Sigmoid colon (tissue), 6 donors: ENCODE measurements at regions not wholly inside any gene's neighbourhood (a gene's known extent, or its start where the extent isn't known, plus 50 kb on each side); places are given as distances from the start of the nearest gene placed in this dataset.

ENCODE experiments used
- DNase-seq: peaks from one replicate; pipeline ENCODE4 v3.0.0-alpha.2; 2019
- H3K27ac ChIP-seq, 4 donors: fragments of 200-600 bp; sonication (generic); one replicate each; pipeline ENCODE4 v1.5.1; 2016 to 2019; ENCODE audit warnings: mild to moderate bottlenecking in 1 of 4
- H3K27me3 ChIP-seq, 3 donors: fragments of 200-600 bp; sonication (generic); one replicate each; pipeline ENCODE4 v1.5.1; 2019; ENCODE audit warnings: mild to moderate bottlenecking in 1 of 3
- H3K36me3 ChIP-seq, 4 donors: fragments of 200-600 bp; sonication (generic); one replicate each; pipeline ENCODE4 v1.5.1; 2016 to 2019
- H3K4me1 ChIP-seq, 4 donors: fragments of 200-600 bp; sonication (generic); one replicate each; pipeline ENCODE4 v1.5.1; 2017 to 2019
- H3K4me3 ChIP-seq, 4 donors: fragments of 200-600 bp; sonication (generic); one replicate each; pipeline ENCODE4 v1.5.1; 2017 to 2019; ENCODE audit warnings: mild to moderate bottlenecking in 2 of 4, moderate library complexity in 1 of 4
- H3K9me3 ChIP-seq, 4 donors: fragments of 200-600 bp in 3 of 4; sonication (generic) in 3 of 4; one replicate each; pipeline versions ENCODE4 v1.5.1 to v1.6.1; 2013 to 2019
- EP300 ChIP-seq, 4 donors: sonication (generic); formaldehyde crosslinking; IDR thresholded peaks; one replicate each; pipeline ENCODE4 v1.6.1; 2017; ENCODE audit warnings: antibody characterized with exemption in 4 of 4
- POLR2A ChIP-seq, 2 donors: fragments of 450-650 bp; IDR thresholded peaks; one replicate each; pipeline ENCODE4 v1.6.1; 2016; ENCODE audit warnings: antibody characterized with exemption in 2 of 2, mild to moderate bottlenecking in 2 of 2, moderate library complexity in 2 of 2
- POLR2AphosphoS5 ChIP-seq, 4 donors: sonication (generic); formaldehyde crosslinking; IDR thresholded peaks; one replicate each; pipeline ENCODE4 v1.6.1; 2017; ENCODE audit warnings: antibody characterized with exemption in 4 of 4
- WGBS, 2 donors: extraction: QIAGEN DNeasy Blood & Tissue Kit; methylation state at CpG; one replicate each; pipeline ENCODE4 v1.1.7; 2013; 5-methylcytosine and 5-hydroxymethylcytosine counted together
- intact Hi-C: fragments of 100-400 bp; cut with DNase I; formaldehyde crosslinking; loops from one replicate; pipeline ENCODE4 v1.15.1; 2023
- TF ChIP-seq, protein P1 (sequence below), 4 experiments: fragments of 450-650 bp in 3 of 4; fragments of 200-600 bp in 1 of 4; IDR thresholded peaks; one replicate each; pipeline ENCODE4 v1.5.1; 2016 to 2019; ENCODE audit warnings: antibody characterized with exemption in 4 of 4, mild to moderate bottlenecking in 3 of 4, moderate library complexity in 2 of 4
- donor health status: healthy with polysubstance abuse.
- donor health status: healthy.

DNA sequence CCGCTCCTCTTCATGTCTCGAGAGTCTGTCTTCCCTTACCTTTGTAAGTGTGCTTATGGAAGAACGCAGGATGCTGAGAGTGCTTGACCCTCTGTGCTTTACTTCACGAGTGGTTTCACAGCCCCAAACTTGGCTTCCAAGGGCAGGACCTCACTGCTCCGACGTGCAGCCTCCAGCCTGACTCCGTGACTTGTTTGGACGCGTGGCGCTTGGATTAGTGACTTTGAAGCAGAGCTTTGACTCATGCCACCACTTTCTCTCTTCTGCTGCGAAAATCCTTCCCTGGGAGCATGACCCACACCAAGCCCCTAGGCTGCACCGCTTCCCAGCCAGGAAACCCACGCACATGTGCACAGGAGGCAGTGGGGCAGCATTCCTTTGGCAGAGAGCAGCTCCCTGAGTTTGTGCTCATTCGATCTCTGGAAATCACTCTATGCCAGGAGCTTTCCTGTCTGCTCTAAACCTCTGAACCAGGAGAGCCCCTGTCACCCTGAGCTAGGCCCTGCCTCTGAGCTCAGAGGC is 207.8 kb upstream of the HS6ST1 start:
- H3K4me1 ChIP-seq: no peaks in the 10 kb centered on the region
- intact Hi-C loops: no loop called here
- WGBS, 2 donors: 88 to 89% methylated on average over 14 of the region's 14 CpGs

DNA sequence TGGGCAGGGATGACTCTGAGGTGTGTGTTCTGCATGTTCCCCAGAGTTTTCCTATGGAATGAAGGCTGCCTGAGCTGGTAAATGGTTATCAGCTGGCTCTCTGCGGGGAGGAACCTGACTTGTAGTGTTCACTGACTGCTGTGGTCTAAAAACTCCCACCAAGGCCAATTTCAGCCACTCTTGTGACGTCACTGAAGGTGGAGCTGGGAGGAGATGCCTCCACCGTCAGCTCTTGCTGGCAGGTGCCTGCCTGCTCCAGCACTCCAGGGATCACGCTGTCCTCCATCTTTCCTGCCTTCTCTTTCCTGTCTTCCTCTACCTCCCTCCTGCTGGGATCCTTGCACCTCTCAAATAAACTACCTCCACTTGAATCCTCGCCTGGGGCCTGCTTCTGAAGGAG is 209.5 kb upstream of the HS6ST1 start:
- peak; percentile 36 for DNase-seq
- no peaks in the 10 kb centered on the region for H3K4me1 ChIP-seq
- H3K27ac ChIP-seq: no peak overlapping the region
- intact Hi-C loops: no loop called here
- TF ChIP-seq, protein P1, sequence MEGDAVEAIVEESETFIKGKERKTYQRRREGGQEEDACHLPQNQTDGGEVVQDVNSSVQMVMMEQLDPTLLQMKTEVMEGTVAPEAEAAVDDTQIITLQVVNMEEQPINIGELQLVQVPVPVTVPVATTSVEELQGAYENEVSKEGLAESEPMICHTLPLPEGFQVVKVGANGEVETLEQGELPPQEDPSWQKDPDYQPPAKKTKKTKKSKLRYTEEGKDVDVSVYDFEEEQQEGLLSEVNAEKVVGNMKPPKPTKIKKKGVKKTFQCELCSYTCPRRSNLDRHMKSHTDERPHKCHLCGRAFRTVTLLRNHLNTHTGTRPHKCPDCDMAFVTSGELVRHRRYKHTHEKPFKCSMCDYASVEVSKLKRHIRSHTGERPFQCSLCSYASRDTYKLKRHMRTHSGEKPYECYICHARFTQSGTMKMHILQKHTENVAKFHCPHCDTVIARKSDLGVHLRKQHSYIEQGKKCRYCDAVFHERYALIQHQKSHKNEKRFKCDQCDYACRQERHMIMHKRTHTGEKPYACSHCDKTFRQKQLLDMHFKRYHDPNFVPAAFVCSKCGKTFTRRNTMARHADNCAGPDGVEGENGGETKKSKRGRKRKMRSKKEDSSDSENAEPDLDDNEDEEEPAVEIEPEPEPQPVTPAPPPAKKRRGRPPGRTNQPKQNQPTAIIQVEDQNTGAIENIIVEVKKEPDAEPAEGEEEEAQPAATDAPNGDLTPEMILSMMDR (IDR thresholded peaks at IDR 0.05): no peak
- no peak for TF ChIP-seq POLR2AphosphoS5 (IDR thresholded peaks at IDR 0.05)
- TF ChIP-seq POLR2A (IDR thresholded peaks at IDR 0.05): no peak
- TF ChIP-seq EP300 (IDR thresholded peaks at IDR 0.05): no peak
- no peaks in the 10 kb centered on the region for H3K9me3 ChIP-seq
- no peak overlapping the region for H3K4me3 ChIP-seq
- WGBS, 2 donors: 85 to 88% methylated on average over 5 of the region's 5 CpGs
- no peaks in the 10 kb centered on the region for H3K36me3 ChIP-seq
- H3K27me3 ChIP-seq: no peaks in the 10 kb centered on the region

More for the DNA sequence above, 207.8 kb upstream of the HS6ST1 start:
- H3K4me3 ChIP-seq: no peak overlapping the region
- H3K36me3 ChIP-seq: no peaks in the 10 kb centered on the region
- no peaks in the 10 kb centered on the region for H3K27me3 ChIP-seq
- no peak overlapping the region for H3K27ac ChIP-seq
- H3K9me3 ChIP-seq: no peaks in the 10 kb centered on the region
- DNase-seq: peak; percentile 32
- TF ChIP-seq POLR2A (IDR thresholded peaks at IDR 0.05) (no peak), EP300 (IDR thresholded peaks at IDR 0.05) (no peak)
- TF ChIP-seq, protein P1 (IDR thresholded peaks at IDR 0.05): no peak

DNA sequence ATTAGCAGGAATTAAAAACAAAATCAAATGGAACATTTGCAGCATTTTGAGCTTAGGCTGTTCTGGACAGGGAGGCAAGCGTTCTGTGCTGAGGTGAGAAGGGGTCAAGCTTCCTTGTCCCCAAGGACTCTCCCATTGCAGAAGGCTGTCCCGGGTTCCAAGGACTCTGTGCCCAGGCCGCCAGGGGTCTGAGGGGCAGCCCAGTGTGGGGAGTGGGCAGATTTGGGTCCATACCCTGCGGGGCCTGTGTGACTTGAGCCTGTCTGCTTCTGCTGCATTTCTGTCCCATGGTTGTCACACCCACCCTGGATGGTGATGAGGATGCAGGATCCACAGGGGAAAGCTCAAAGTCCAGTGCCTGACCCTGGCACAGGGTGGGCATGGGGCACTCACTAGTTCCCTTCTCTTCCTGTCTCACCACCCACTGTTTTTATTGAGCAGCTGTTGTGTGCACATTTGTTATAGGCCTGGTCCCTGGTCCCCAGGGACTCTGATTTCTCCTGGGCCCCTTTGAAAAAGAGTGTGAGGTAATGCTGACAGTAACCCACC is 211.4 kb upstream of the HS6ST1 start:
- no peaks in the 10 kb centered on the region for H3K4me1 ChIP-seq
- no peaks in the 10 kb centered on the region for H3K27me3 ChIP-seq
- H3K27ac ChIP-seq: no peak overlapping the region
- 66 to 87% methylated on average over 4 of the region's 4 CpGs for WGBS, 2 donors
- intact Hi-C loops: no loop called here
- no peaks in the 10 kb centered on the region for H3K36me3 ChIP-seq
- H3K9me3 ChIP-seq: no peaks in the 10 kb centered on the region
- H3K4me3 ChIP-seq: no peak overlapping the region
- DNase-seq: peak; percentile 42
- no peak for TF ChIP-seq EP300 (IDR thresholded peaks at IDR 0.05)
- TF ChIP-seq POLR2AphosphoS5 (IDR thresholded peaks at IDR 0.05): no peak
- no peak for TF ChIP-seq POLR2A (IDR thresholded peaks at IDR 0.05)
- TF ChIP-seq, protein P1 (IDR thresholded peaks at IDR 0.05): no peak

DNA sequence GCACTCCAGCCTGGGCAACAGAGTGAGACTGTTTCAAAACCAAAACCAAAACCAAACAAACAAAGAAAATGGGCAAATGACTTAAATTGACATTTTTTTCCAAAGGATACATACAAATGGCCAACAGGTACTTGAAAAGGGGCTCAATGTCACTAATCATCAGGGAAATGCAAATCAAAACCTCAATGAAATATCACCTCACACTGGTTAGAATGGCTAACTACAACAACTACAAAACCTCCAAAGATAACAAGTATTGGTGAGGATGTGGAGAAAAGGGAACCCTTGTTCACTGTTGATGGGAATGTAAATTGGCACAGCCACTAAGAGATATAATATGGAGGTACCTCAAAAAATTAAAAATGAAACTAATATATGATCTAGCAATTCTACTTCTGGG is 213.2 kb upstream of the HS6ST1 start:
- Histone ChIP-seq H3K4me3 (no peak overlapping the region), H3K9me3 (no peaks in the 10 kb centered on the region), H3K27ac (no peak overlapping the region), H3K36me3 (no peaks in the 10 kb centered on the region), H3K4me1 (no peaks in the 10 kb centered on the region), H3K27me3 (no peaks in the 10 kb centered on the region)
- no peak for TF ChIP-seq POLR2AphosphoS5 (IDR thresholded peaks at IDR 0.05)
- TF ChIP-seq, protein P1 (IDR thresholded peaks at IDR 0.05): peak in 2 of 4 experiments; percentile 11 to 23
- no peak for DNase-seq
- intact Hi-C loops: no loop called here

GRCh38 chr2:128533101-128533500 is 214.4 kb upstream of the HS6ST1 start:
- Histone ChIP-seq H3K27ac (no peak overlapping the region), H3K27me3 (no peaks in the 10 kb centered on the region), H3K9me3 (no peaks in the 10 kb centered on the region), H3K36me3 (no peaks in the 10 kb centered on the region), H3K4me1 (no peaks in the 10 kb centered on the region), H3K4me3 (no peak overlapping the region)
- WGBS, 2 donors: 15 to 60% methylated on average over 1 of the region's 1 CpG
- DNase-seq: no peak
- TF ChIP-seq POLR2A (IDR thresholded peaks at IDR 0.05) (no peak), EP300 (IDR thresholded peaks at IDR 0.05) (no peak), POLR2AphosphoS5 (IDR thresholded peaks at IDR 0.05) (no peak)
- TF ChIP-seq, protein P1 (IDR thresholded peaks at IDR 0.05): no peak
- intact Hi-C loops: no loop called here
